ENCODE measurements at regions not wholly inside any gene's neighbourhood (a gene's known extent, or its start where the extent isn't known, plus 50 kb on each side); places are given as distances from the start of the nearest gene placed in this dataset.

DNA sequence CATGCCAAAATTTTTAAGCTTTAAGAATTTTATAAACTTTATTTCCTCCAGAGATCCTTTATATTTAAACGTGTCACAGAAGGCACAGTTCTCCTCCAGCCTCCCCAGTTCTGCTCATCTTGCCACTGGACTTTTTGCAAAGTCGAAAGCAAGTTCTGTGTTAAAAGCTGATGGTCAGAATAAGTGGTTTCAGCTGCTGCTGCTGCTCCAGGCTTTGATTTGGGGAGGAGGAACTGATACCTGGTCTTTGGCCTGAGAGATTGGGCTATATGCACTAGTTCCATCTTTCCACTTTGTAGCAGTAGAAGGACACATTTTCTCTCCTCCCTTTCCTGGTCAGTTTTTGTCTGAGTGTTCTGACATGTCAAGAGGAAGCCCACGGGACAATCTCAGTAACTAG is 435.9 kb upstream of the PHF14 start:
- no peak for DNase-seq (ENCODE audit: extremely low read depth, low read depth)
- TF ChIP-seq, protein P1, sequence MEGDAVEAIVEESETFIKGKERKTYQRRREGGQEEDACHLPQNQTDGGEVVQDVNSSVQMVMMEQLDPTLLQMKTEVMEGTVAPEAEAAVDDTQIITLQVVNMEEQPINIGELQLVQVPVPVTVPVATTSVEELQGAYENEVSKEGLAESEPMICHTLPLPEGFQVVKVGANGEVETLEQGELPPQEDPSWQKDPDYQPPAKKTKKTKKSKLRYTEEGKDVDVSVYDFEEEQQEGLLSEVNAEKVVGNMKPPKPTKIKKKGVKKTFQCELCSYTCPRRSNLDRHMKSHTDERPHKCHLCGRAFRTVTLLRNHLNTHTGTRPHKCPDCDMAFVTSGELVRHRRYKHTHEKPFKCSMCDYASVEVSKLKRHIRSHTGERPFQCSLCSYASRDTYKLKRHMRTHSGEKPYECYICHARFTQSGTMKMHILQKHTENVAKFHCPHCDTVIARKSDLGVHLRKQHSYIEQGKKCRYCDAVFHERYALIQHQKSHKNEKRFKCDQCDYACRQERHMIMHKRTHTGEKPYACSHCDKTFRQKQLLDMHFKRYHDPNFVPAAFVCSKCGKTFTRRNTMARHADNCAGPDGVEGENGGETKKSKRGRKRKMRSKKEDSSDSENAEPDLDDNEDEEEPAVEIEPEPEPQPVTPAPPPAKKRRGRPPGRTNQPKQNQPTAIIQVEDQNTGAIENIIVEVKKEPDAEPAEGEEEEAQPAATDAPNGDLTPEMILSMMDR (IDR thresholded peaks at IDR 0.05; ENCODE audit: low read depth, low read length) = no peak

DNA sequence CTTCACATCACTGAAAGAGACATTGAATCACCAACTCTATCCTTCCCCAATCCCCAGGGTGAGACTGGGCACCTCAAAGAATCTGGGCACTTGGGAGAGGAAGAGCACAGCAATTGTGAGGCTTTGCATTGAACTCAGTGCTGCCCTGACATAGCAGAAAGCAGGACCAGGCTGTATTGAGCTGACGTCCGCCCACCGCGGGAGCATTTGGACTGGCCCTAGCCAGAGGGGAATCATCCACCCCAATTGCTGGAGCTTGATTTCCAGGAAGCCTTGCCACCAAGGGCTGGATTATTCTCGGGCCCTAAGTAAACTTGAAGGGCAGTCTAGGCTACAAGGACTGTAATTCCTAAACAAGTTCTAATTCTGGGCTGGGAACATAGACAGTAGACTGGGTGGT is 416.3 kb upstream of the PHF14 start:
- TF ChIP-seq, protein P1 (IDR thresholded peaks at IDR 0.05; ENCODE audit: low read depth, low read length) = no peak

DNA sequence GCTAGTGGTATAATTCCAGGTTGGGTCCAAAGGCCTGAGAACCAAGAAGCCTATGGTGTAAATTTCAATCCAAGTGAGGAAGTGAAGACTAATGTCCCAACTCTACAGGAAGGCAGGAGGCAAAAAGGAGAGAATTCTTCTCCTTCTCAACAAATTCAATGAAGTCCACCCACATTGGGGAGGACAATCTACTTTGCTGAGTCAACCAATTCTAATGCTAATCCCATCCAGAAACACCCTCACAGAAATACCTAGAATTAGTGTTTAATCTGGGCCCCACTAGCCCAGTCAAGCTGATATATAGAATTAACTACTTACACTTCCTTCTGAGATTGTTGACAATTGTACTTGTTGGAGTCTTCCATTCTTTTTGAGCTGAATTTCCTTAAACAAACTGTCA is 413.2 kb upstream of the PHF14 start:
- TF ChIP-seq, protein P1 (IDR thresholded peaks at IDR 0.05; ENCODE audit: low read depth, low read length) = no peak
- no peak for DNase-seq (ENCODE audit: extremely low read depth, low read depth)

More for the DNA sequence above, 416.3 kb upstream of the PHF14 start:
- DNase-seq (ENCODE audit: extremely low read depth, low read depth) = no peak

DNA sequence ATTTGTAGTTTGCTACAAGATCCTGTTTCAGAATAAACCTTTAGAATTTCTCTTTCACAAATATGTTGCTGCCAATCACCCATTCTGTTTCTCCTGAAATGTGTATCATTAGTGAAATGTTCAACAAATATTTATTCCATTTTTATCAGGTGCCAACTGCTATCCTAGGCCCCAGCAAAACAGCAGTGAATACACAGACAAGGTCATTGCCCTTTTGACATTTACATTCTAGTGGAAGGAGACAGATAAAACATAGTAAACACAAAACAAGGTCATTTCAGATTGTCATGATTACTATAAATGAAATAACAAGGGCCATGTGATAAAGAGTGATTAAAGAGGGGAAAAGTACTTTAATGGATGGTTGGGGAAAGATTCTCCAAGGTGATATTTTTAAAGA is 404.8 kb upstream of the PHF14 start:
- TF ChIP-seq, protein P1 (IDR thresholded peaks at IDR 0.05; ENCODE audit: low read depth, low read length) = no peak
- no peak for DNase-seq (ENCODE audit: extremely low read depth, low read depth)

DNA sequence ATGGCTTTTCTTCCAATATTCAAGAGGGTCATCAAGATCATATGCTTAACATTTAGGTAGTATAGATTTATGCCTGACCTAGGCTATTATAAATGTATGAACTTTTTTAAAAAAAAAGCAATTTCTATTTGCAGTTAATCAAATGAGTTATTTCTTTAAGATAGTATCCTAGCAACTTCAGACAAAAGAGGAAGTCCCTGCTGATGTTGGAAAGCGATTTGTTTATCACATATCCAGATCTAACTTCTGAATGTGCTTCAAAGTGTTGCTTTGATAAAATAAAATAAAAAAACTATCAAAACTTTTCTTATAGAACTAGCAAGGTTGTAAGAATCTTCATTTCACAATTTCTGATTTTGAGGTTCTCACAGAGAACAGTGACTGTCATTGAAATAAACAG is 401.9 kb upstream of the PHF14 start:
- no peak for DNase-seq (ENCODE audit: extremely low read depth, low read depth)
- TF ChIP-seq, protein P1 (IDR thresholded peaks at IDR 0.05; ENCODE audit: low read depth, low read length) = no peak

DNA sequence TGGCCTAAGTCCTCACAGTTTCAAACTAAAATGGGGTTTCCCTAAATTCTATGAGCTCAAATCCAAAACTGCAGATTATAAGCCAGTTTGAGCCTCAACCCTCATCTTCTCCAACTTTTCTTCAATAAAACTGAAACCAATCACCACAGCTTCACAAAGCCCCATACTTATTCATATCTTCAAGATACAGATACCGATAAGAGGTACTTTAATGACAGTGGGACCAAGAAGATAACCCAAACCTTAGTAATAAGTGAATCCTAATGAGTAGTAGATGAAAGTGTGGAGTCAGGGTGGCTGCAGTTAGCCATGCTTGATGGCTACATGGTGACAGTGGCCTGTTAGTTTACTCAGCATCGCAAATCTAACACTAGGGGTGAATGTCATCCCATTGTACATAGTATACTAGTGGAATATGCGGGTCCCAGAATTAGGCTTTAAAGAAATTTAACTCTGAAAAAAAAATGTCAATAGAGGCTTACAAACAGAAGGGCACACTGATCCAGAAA is 395.8 kb upstream of the PHF14 start:
- TF ChIP-seq, protein P1 (IDR thresholded peaks at IDR 0.05; ENCODE audit: low read depth, low read length) = no peak
- no peak for DNase-seq (ENCODE audit: extremely low read depth, low read depth)

DNA sequence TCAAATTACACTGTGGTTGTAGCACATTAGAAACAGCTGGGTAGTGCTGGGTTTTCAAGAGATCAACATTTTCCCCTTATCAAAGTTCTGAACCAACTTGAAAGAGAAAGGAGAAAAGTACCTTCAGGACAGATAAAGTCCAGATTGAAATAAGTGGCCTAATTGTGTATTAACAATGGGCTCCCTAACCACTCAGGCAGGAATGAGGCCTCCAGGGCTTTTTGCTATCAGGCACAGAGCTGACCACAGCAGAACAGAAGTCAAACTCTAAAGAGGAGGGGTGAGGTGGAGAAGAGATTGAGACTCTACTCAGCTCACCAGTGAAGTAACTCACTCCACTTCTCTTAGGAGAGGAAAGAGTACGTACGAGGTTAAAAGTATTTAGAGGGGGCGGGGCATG is 394.1 kb upstream of the PHF14 start:
- TF ChIP-seq, protein P1 (IDR thresholded peaks at IDR 0.05; ENCODE audit: low read depth, low read length) = no peak
- no peak for DNase-seq (ENCODE audit: extremely low read depth, low read depth)
